ENCODE measurements at regions not wholly inside any gene's neighbourhood (a gene's known extent, or its start where the extent isn't known, plus 50 kb on each side); places are given as distances from the start of the nearest gene placed in this dataset.

DNA sequence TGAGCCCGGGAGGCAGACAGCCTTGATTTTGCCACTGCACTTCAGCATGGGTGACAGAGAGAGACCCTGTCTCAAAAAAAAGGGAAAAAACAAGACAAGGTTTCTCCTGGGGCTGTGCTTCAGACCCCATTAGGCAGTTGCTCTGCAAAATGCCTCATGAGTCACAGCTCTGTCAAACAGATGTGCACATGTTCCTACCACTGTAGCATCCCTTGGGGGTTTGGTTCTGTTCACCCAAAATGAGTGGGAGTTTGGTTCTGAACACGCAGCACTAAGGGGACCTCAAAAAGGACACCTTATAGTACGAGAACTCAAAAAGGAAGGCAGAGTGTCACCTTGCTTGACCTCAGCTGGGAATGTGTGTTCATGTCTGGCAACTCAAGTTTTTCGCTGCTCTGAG, 134.9 kb downstream of the RPIA start:
- Histone ChIP-seq H3K4me2 (ENCODE audit: low read length) (no peak overlapping the region), H3K9me3 (ENCODE audit: low read length) (no peaks in the 10 kb centered on the region)
- TF ChIP-seq TAF1 (IDR thresholded peaks at IDR 0.05; ENCODE audit: low read depth) (no peak), POLR2AphosphoS5 (IDR thresholded peaks at IDR 0.05) (no peak), SMC3 (conservative IDR thresholded peaks at IDR 0.05; ENCODE audit: poor library complexity) (no peak), RAD21 (conservative IDR thresholded peaks at IDR 0.05) (no peak), EZH2 (IDR thresholded peaks at IDR 0.05; ENCODE audit: borderline replicate concordance, insufficient read depth, low read length, poor library complexity, severe bottlenecking) (no peak), MXI1 (conservative IDR thresholded peaks at IDR 0.05; ENCODE audit: poor library complexity, severe bottlenecking) (no peak), EP300 (conservative IDR thresholded peaks at IDR 0.05; ENCODE audit: poor library complexity, severe bottlenecking) (no peak)
- TF ChIP-seq, protein P1, sequence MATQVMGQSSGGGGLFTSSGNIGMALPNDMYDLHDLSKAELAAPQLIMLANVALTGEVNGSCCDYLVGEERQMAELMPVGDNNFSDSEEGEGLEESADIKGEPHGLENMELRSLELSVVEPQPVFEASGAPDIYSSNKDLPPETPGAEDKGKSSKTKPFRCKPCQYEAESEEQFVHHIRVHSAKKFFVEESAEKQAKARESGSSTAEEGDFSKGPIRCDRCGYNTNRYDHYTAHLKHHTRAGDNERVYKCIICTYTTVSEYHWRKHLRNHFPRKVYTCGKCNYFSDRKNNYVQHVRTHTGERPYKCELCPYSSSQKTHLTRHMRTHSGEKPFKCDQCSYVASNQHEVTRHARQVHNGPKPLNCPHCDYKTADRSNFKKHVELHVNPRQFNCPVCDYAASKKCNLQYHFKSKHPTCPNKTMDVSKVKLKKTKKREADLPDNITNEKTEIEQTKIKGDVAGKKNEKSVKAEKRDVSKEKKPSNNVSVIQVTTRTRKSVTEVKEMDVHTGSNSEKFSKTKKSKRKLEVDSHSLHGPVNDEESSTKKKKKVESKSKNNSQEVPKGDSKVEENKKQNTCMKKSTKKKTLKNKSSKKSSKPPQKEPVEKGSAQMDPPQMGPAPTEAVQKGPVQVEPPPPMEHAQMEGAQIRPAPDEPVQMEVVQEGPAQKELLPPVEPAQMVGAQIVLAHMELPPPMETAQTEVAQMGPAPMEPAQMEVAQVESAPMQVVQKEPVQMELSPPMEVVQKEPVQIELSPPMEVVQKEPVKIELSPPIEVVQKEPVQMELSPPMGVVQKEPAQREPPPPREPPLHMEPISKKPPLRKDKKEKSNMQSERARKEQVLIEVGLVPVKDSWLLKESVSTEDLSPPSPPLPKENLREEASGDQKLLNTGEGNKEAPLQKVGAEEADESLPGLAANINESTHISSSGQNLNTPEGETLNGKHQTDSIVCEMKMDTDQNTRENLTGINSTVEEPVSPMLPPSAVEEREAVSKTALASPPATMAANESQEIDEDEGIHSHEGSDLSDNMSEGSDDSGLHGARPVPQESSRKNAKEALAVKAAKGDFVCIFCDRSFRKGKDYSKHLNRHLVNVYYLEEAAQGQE (IDR thresholded peaks at IDR 0.05; ENCODE audit: borderline replicate concordance) = no peak
- TF ChIP-seq, protein P2, sequence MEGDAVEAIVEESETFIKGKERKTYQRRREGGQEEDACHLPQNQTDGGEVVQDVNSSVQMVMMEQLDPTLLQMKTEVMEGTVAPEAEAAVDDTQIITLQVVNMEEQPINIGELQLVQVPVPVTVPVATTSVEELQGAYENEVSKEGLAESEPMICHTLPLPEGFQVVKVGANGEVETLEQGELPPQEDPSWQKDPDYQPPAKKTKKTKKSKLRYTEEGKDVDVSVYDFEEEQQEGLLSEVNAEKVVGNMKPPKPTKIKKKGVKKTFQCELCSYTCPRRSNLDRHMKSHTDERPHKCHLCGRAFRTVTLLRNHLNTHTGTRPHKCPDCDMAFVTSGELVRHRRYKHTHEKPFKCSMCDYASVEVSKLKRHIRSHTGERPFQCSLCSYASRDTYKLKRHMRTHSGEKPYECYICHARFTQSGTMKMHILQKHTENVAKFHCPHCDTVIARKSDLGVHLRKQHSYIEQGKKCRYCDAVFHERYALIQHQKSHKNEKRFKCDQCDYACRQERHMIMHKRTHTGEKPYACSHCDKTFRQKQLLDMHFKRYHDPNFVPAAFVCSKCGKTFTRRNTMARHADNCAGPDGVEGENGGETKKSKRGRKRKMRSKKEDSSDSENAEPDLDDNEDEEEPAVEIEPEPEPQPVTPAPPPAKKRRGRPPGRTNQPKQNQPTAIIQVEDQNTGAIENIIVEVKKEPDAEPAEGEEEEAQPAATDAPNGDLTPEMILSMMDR (IDR thresholded peaks at IDR 0.05; ENCODE audit: poor library complexity, severe bottlenecking) = no peak

GRCh38 chr2:88827821-88828220, 136.3 kb downstream of the RPIA start:
- Histone ChIP-seq H3F3A (ENCODE audit: insufficient read depth, low read length, poor library complexity, severe bottlenecking) (no peaks in the 10 kb centered on the region), H4K20me1 (ENCODE audit: insufficient read depth) (no peaks in the 10 kb centered on the region), H3K9ac (ENCODE audit: low read length) (no peak overlapping the region)

More for the DNA sequence above, 134.9 kb downstream of the RPIA start:
- Histone ChIP-seq H3K27ac (ENCODE audit: low read length) (no peak overlapping the region), H3K9ac (ENCODE audit: low read length) (no peak overlapping the region), H4K20me1 (ENCODE audit: insufficient read depth) (no peaks in the 10 kb centered on the region), H3K36me3 (ENCODE audit: insufficient read depth, low read length) (no peaks in the 10 kb centered on the region), H3K79me2 (replicated peaks; ENCODE audit: insufficient read depth, low read length) (no peaks in the 10 kb centered on the region), H2AFZ (ENCODE audit: low read depth, low read length) (no peak overlapping the region), H3F3A (ENCODE audit: insufficient read depth, low read length, poor library complexity, severe bottlenecking) (no peaks in the 10 kb centered on the region), H3K4me3 (ENCODE audit: low read length) (no peak overlapping the region), H3K27me3 (ENCODE audit: insufficient read depth, low read depth, low read length) (no peaks in the 10 kb centered on the region), H3K9me2 (ENCODE audit: insufficient read depth, low read length) (no peaks in the 10 kb centered on the region)

More at GRCh38 chr2:88827821-88828220, 136.3 kb downstream of the RPIA start:
- H3K36me3 ChIP-seq (ENCODE audit: insufficient read depth, low read length) = no peaks in the 10 kb centered on the region
- no peak overlapping the region for H3K4me2 ChIP-seq (ENCODE audit: low read length)
- no peaks in the 10 kb centered on the region for H3K27me3 ChIP-seq (ENCODE audit: insufficient read depth, low read depth, low read length)
- H3K9me2 ChIP-seq (ENCODE audit: insufficient read depth, low read length) = no peaks in the 10 kb centered on the region
- no peaks in the 10 kb centered on the region for H3K79me2 ChIP-seq (replicated peaks; ENCODE audit: insufficient read depth, low read length)
- H3K27ac ChIP-seq (ENCODE audit: low read length) = no peak overlapping the region
- TF ChIP-seq EZH2 (IDR thresholded peaks at IDR 0.05; ENCODE audit: borderline replicate concordance, insufficient read depth, low read length, poor library complexity, severe bottlenecking) (no peak), POLR2AphosphoS5 (IDR thresholded peaks at IDR 0.05) (no peak), EP300 (conservative IDR thresholded peaks at IDR 0.05; ENCODE audit: poor library complexity, severe bottlenecking) (no peak), RAD21 (conservative IDR thresholded peaks at IDR 0.05) (no peak), SMC3 (conservative IDR thresholded peaks at IDR 0.05; ENCODE audit: poor library complexity) (no peak), TAF1 (IDR thresholded peaks at IDR 0.05; ENCODE audit: low read depth) (no peak), MXI1 (conservative IDR thresholded peaks at IDR 0.05; ENCODE audit: poor library complexity, severe bottlenecking) (no peak)
- TF ChIP-seq, protein P1 (IDR thresholded peaks at IDR 0.05; ENCODE audit: borderline replicate concordance) = no peak
- TF ChIP-seq, protein P2 (IDR thresholded peaks at IDR 0.05; ENCODE audit: poor library complexity, severe bottlenecking) = no peak
- H3K4me3 ChIP-seq (ENCODE audit: low read length) = no peak overlapping the region
- no peak overlapping the region for H2AFZ ChIP-seq (ENCODE audit: low read depth, low read length)
- H3K9me3 ChIP-seq (ENCODE audit: low read length) = no peaks in the 10 kb centered on the region
